NT2/D1 (cell line): ENCODE measurements at regions not wholly inside any gene's neighbourhood (a gene's known extent, or its start where the extent isn't known, plus 50 kb on each side); places are given as distances from the start of the nearest gene placed in this dataset.

Source experiments
- SUZ12 ChIP-seq: IDR thresholded peaks from 2 replicates; pipeline ENCODE4 v1.6.1; 2011; ENCODE audit not compliant: insufficient read length, insufficient read depth; ENCODE audit errors: extremely low read depth
- YY1 ChIP-seq: IDR thresholded peaks from 2 replicates; pipeline ENCODE4 v1.6.1; 2011; ENCODE audit not compliant: insufficient read length, insufficient read depth
- ZNF274 ChIP-seq: IDR thresholded peaks from 2 replicates; pipeline ENCODE4 v1.6.1; 2011; ENCODE audit warnings: mild to moderate bottlenecking, low read depth, low read length

DNA sequence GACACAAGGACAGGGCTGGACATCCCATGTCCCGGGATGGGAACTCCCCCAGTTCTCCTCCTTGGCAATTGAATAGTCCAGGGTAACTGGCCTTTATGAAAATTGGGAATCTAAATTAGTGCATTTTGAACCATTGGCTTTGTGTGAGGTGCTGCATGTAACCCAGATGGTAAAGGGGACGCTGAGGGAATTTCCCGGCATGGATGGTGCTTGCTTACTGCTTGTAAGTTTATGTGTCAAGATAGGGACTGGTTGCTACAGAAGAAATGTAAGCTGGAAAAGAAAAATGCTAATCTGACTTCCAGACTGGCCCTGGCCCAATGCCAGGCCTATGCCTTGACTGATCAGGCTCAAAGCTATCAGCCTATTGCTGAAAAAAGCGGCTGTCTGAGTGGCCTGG is 1096.7 kb upstream of the DDX18 start:
- TF ChIP-seq ZNF274 = no peak
- no peak for TF ChIP-seq YY1
- TF ChIP-seq SUZ12 = no peak
